ENCODE measurements at regions not wholly inside any gene's neighbourhood (a gene's known extent, or its start where the extent isn't known, plus 50 kb on each side); places are given as distances from the start of the nearest gene placed in this dataset.
A peak's percentile ranks its signal among the peaks of the same experiment; 100 is the strongest.

DNA sequence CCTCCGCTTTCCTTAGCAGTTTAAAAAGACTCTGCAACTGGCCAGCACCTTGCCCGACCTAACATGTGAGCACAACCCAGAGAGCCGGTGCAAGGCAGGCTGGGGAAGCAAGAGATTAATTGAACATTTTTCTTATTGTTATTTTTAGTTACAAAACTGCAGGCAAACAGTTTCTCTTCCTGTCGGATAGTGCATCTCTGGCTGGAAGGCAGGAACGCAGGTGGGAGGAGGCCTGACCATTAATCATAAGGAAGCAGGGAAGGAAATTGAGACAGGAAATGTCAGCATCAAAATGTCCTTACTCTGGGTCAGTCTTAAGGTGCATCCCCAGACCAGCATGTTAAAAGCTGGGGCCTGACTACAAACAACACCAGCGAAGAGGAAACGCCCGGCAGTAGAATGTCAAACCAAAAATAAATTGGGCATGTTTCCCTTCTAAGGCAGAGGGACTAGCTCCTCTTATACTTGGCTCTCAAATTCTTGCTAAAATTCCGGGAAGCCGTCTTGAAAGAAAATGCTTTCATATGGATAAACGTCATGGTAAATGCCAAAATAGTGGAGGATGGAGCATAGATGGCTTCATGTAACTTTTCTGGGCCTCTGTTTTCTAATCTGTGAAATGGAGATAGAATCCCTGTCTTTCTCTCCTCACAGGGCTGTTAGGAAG lies 226.8 kb downstream of the RAP2A start:
- Mint-ChIP-seq H3K4me3 (ENCODE audit: unreplicated experiment) (no peak overlapping the region), H3K27ac (ENCODE audit: unreplicated experiment) (peak overlapping the region; percentile 86), H3K4me1 (ENCODE audit: unreplicated experiment) (peaks cover 49% of the 10 kb centered on the region), H3K36me3 (ENCODE audit: low read depth, unreplicated experiment) (no peaks in the 10 kb centered on the region), H3K9me3 (ENCODE audit: unreplicated experiment) (no peaks in the 10 kb centered on the region), H3K27me3 (ENCODE audit: unreplicated experiment) (no peaks in the 10 kb centered on the region)
- peak; percentile 17 for DNase-seq (ENCODE audit: low spot score)
- TF ChIP-seq, protein P1, sequence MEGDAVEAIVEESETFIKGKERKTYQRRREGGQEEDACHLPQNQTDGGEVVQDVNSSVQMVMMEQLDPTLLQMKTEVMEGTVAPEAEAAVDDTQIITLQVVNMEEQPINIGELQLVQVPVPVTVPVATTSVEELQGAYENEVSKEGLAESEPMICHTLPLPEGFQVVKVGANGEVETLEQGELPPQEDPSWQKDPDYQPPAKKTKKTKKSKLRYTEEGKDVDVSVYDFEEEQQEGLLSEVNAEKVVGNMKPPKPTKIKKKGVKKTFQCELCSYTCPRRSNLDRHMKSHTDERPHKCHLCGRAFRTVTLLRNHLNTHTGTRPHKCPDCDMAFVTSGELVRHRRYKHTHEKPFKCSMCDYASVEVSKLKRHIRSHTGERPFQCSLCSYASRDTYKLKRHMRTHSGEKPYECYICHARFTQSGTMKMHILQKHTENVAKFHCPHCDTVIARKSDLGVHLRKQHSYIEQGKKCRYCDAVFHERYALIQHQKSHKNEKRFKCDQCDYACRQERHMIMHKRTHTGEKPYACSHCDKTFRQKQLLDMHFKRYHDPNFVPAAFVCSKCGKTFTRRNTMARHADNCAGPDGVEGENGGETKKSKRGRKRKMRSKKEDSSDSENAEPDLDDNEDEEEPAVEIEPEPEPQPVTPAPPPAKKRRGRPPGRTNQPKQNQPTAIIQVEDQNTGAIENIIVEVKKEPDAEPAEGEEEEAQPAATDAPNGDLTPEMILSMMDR (IDR thresholded peaks at IDR 0.05; ENCODE audit: unreplicated experiment), result no peak

DNA sequence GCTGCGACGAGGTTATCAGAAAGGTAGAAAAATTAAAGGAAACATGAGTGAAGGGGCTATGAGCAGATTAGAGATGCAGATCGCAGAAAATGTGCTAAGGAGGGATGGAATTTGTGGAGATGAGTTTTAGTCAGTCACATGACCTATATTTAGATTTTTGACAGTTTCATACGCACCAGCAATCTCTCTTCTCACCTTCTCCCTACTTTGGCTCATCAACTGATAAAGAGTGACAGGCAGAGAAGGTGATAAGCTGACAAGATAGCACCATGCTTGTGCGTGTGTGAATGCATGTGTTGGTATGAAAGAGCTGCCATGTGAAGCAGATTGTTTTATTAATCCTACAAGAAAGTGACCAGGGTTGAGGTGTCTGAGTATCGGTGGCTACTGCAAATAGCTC lies 252.6 kb downstream of the RAP2A start:
- Mint-ChIP-seq H3K4me3 (ENCODE audit: unreplicated experiment) (no peak overlapping the region), H3K4me1 (ENCODE audit: unreplicated experiment) (peaks cover 5% of the 10 kb centered on the region)

DNA sequence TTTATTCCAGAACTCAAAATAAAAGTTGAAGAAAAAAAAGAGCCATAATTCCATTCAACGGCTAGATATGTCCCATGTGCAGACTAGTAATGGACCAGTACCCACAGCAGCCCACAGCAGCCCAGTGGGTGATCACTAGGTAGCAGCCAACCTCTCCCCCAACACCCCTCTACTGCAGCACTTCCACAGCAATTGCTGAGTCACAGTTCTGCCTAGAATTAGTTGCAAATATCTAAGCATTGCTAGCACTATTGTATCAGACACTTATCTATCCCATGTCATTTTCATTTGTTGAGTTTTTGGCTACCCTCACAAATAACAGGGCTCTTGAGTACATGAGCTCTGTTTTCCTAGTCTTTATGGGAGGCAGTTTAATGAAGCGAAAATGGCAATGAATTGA lies 258.7 kb downstream of the RAP2A start:
- TF ChIP-seq, protein P1 (IDR thresholded peaks at IDR 0.05; ENCODE audit: unreplicated experiment), result no peak
- H3K27me3 Mint-ChIP-seq (ENCODE audit: unreplicated experiment), result peaks cover 1% of the 10 kb centered on the region
- no peaks in the 10 kb centered on the region for H3K9me3 Mint-ChIP-seq (ENCODE audit: unreplicated experiment)
- no peaks in the 10 kb centered on the region for H3K4me1 Mint-ChIP-seq (ENCODE audit: unreplicated experiment)
- H3K27ac Mint-ChIP-seq (ENCODE audit: unreplicated experiment), result no peak overlapping the region
- no peaks in the 10 kb centered on the region for H3K36me3 Mint-ChIP-seq (ENCODE audit: low read depth, unreplicated experiment)
- no peak for DNase-seq (ENCODE audit: low spot score)
- H3K4me3 Mint-ChIP-seq (ENCODE audit: unreplicated experiment), result no peak overlapping the region

More for the DNA sequence above, 252.6 kb downstream of the RAP2A start:
- H3K27me3 Mint-ChIP-seq (ENCODE audit: unreplicated experiment), result no peaks in the 10 kb centered on the region
- no peak for DNase-seq (ENCODE audit: low spot score)
- no peaks in the 10 kb centered on the region for H3K36me3 Mint-ChIP-seq (ENCODE audit: low read depth, unreplicated experiment)
- no peak overlapping the region for H3K27ac Mint-ChIP-seq (ENCODE audit: unreplicated experiment)
- TF ChIP-seq, protein P1 (IDR thresholded peaks at IDR 0.05; ENCODE audit: unreplicated experiment), result no peak
- no peaks in the 10 kb centered on the region for H3K9me3 Mint-ChIP-seq (ENCODE audit: unreplicated experiment)

DNA sequence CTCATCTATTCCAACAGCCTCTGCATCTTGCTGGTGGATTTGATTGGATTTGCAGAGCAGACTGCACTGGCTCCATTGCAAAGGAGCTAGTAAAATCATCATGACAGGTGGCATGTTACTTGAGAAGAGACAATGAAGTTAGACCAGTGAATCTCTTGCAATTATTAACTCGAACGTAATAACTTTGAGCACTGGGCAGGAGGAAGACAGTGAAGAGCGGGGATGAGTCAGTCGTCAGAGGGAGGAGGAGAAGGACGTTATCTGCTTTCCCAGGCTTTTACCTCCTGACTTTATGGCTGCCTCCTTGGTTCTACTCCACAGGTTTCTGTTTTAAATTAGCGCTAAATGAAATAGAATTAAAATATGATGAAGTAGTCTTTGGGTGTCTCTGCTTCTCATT lies 257.8 kb upstream of the IPO5 start:
- Mint-ChIP-seq H3K27me3 (ENCODE audit: unreplicated experiment) (peaks cover 1% of the 10 kb centered on the region), H3K9me3 (ENCODE audit: unreplicated experiment) (no peaks in the 10 kb centered on the region), H3K4me1 (ENCODE audit: unreplicated experiment) (no peaks in the 10 kb centered on the region), H3K27ac (ENCODE audit: unreplicated experiment) (no peak overlapping the region), H3K36me3 (ENCODE audit: low read depth, unreplicated experiment) (no peaks in the 10 kb centered on the region), H3K4me3 (ENCODE audit: unreplicated experiment) (no peak overlapping the region)
- TF ChIP-seq, protein P1 (IDR thresholded peaks at IDR 0.05; ENCODE audit: unreplicated experiment), result no peak
- no peak for DNase-seq (ENCODE audit: low spot score)

DNA sequence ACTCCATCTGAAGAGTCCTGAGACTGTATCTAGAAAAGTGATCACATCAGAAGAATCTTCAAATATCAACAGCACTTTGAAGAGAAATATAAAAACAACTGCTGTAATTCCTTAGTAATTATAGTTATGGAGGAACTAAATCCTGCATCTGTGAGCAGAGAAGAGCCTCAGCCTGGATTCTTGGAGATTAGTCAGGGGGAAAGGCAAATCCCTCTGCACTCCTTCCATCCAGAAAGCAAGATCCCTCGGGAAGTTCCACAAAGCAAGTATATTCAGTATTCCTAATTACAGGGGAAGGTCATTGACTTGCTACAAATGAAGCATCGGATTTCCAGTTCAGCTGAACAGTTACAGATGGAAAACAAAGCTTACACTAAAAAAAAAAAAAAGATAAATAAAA lies 256.6 kb upstream of the IPO5 start:
- H3K9me3 Mint-ChIP-seq (ENCODE audit: unreplicated experiment), result no peaks in the 10 kb centered on the region
- no peak overlapping the region for H3K27ac Mint-ChIP-seq (ENCODE audit: unreplicated experiment)
- DNase-seq (ENCODE audit: low spot score), result no peak
- H3K36me3 Mint-ChIP-seq (ENCODE audit: low read depth, unreplicated experiment), result no peaks in the 10 kb centered on the region
- no peaks in the 10 kb centered on the region for H3K4me1 Mint-ChIP-seq (ENCODE audit: unreplicated experiment)
- H3K27me3 Mint-ChIP-seq (ENCODE audit: unreplicated experiment), result peaks cover 1% of the 10 kb centered on the region
- TF ChIP-seq, protein P1 (IDR thresholded peaks at IDR 0.05; ENCODE audit: unreplicated experiment), result no peak
- no peak overlapping the region for H3K4me3 Mint-ChIP-seq (ENCODE audit: unreplicated experiment)

Measured in endothelial cell (in vitro differentiated cells).